GM12873 (cell line): ENCODE measurements at regions not wholly inside any gene's neighbourhood (a gene's known extent, or its start where the extent isn't known, plus 50 kb on each side); places are given as distances from the start of the nearest gene placed in this dataset.

Source experiments
- CTCF ChIP-seq: IDR thresholded peaks from 2 replicates; pipeline ENCODE4 v1.5.1; 2012; ENCODE audit warnings: low read depth, mild to moderate bottlenecking, moderate library complexity, low read length, control low read depth; ENCODE audit not compliant: insufficient read depth; ENCODE audit errors: missing control alignments

- TF ChIP-seq CTCF = no peak
These were observed 373.1 kb upstream of the LCORL start for GRCh38 chr4:18394656-18395055.

- no peak for TF ChIP-seq CTCF
These were observed 369.8 kb upstream of the LCORL start for GRCh38 chr4:18391354-18391728.

GRCh38 chr4:18390655-18391353, 369.2 kb upstream of the LCORL start:
- no peak for TF ChIP-seq CTCF

- TF ChIP-seq CTCF = no peak
These were observed 367.6 kb upstream of the LCORL start for GRCh38 chr4:18389115-18389514.

GRCh38 chr4:18388039-18388438, 366.5 kb upstream of the LCORL start:
- TF ChIP-seq CTCF = no peak

GRCh38 chr4:18381186-18381585, 359.6 kb upstream of the LCORL start:
- no peak for TF ChIP-seq CTCF

- no peak for TF ChIP-seq CTCF
These were observed 348.0 kb upstream of the LCORL start for GRCh38 chr4:18369561-18369960.
